OCI-LY7 (cell line): ENCODE measurements at regions not wholly inside any gene's neighbourhood (a gene's known extent, or its start where the extent isn't known, plus 50 kb on each side); places are given as distances from the start of the nearest gene placed in this dataset.
"Not testable (repeated sequence)": the region's sequence is repeated elsewhere in the genome, so short reads cannot be mapped to it uniquely, and the experiment has no call there.

ENCODE experiments used
- BruUV-seq: library from RNA; stranded (reverse); fragments of 400-500 nt; replicated peaks from 2 replicates; lab custom pipeline; 2021; lab: Mats Ljungman, UMichigan
- CTCF ChIA-PET: fragments of 300-600 bp; sonication (Branson Sonifier 250); formaldehyde crosslinking; loops from one replicate; lab custom pipeline; 2022; ENCODE audit warnings: antibody characterized with exemption; ENCODE audit not compliant: unreplicated experiment; lab: Charles Lee
- POLR2A ChIA-PET: fragments of 300-600 bp; sonication (Branson Sonifier 250); formaldehyde crosslinking; loops from one replicate; lab custom pipeline; 2022; ENCODE audit warnings: antibody characterized with exemption; lab: Charles Lee
- DNase-seq: peaks from one replicate; pipeline ENCODE4 v3.0.0-alpha.2; 2015; ENCODE audit warnings: low spot score
- H2AFZ ChIP-seq: fragments of 200-600 bp; sonication (generic), shearing (Covaris generic); 2 replicates; pipeline ENCODE4 v1.6.1; 2014; ENCODE audit warnings: mild to moderate bottlenecking, antibody characterized with exemption, low read length, moderate library complexity
- H3K27ac ChIP-seq: fragments of 200-600 bp; sonication (generic); 2 replicates; pipeline ENCODE4 v1.5.1; 2014; ENCODE audit warnings: mixed run types, low read depth, mild to moderate bottlenecking, moderate library complexity, low read length, inconsistent platforms; ENCODE audit not compliant: poor library complexity, severe bottlenecking
- H3K36me3 ChIP-seq: fragments of 200-600 bp; sonication (generic); 2 replicates; pipeline ENCODE4 v1.6.1; 2014; ENCODE audit warnings: mild to moderate bottlenecking, antibody characterized with exemption, low read length, moderate library complexity, mixed read lengths; ENCODE audit not compliant: insufficient read depth
- H3K4me1 ChIP-seq: fragments of 200-600 bp; sonication (generic); 2 replicates; pipeline ENCODE4 v1.5.1; 2014; ENCODE audit warnings: mild to moderate bottlenecking, low read length; ENCODE audit not compliant: insufficient read depth, poor library complexity, severe bottlenecking
- H3K4me2 ChIP-seq: fragments of 200-600 bp; sonication (generic); 2 replicates; pipeline ENCODE4 v1.6.1; 2014; ENCODE audit warnings: mild to moderate bottlenecking, low read length
- H3K4me3 ChIP-seq: fragments of 200-600 bp; sonication (generic); 2 replicates; pipeline ENCODE4 v1.5.1; 2014; ENCODE audit warnings: mild to moderate bottlenecking, low read depth, low read length; ENCODE audit not compliant: poor library complexity, severe bottlenecking
- H3K79me2 ChIP-seq: fragments of 200-600 bp; sonication (generic); 2 replicates; pipeline ENCODE4 v1.6.1; 2016; ENCODE audit warnings: low read depth, mild to moderate bottlenecking, low read length, moderate library complexity, mixed read lengths; ENCODE audit not compliant: insufficient read depth
- H3K9me2 ChIP-seq: fragments of 200-600 bp; sonication (generic); 2 replicates; pipeline ENCODE4 v1.6.1; 2016; ENCODE audit warnings: mild to moderate bottlenecking, low read length, mixed read lengths; ENCODE audit not compliant: insufficient read depth
- H3K9me3 ChIP-seq: fragments of 200-600 bp; sonication (generic); 2 replicates; pipeline ENCODE4 v1.6.1; 2014; ENCODE audit warnings: mild to moderate bottlenecking, mixed run types, low read length, mixed read lengths
- H4K20me1 ChIP-seq: fragments of 200-600 bp; sonication (generic); 2 replicates; pipeline ENCODE4 v1.6.1; 2014; ENCODE audit warnings: mild to moderate bottlenecking, antibody characterized with exemption, low read length, moderate library complexity, mixed read lengths; ENCODE audit not compliant: insufficient read depth
- CTCF ChIP-seq: fragments of 200-600 bp; sonication (generic); conservative IDR thresholded peaks from 2 replicates; pipeline ENCODE4 v1.5.1; 2014; ENCODE audit warnings: mild to moderate bottlenecking, antibody characterized with exemption, low read length, moderate library complexity, mixed read lengths
- EZH2phosphoT487 ChIP-seq: fragments of 200-600 bp; sonication (generic); IDR thresholded peaks from 2 replicates; pipeline ENCODE4 v1.6.1; 2018; ENCODE audit warnings: low read depth, borderline replicate concordance, mild to moderate bottlenecking, mixed run types, antibody characterized with exemption, low read length, moderate library complexity, mixed read lengths
- intact Hi-C: fragments of 100-400 bp; cut with micrococcal nuclease; formaldehyde crosslinking; loops from one replicate; pipeline ENCODE4 v1.10.0; 2022; ENCODE audit not compliant: unreplicated experiment

- H3K9me2 ChIP-seq: no peaks in the 10 kb centered on the region
- no peaks in the 10 kb centered on the region for H3K36me3 ChIP-seq
- ChIA-PET CTCF (no interaction called here), POLR2A (no interaction called here)
- intact Hi-C loops: no loop called here
- DNase-seq: no peak
- no peak overlapping the region for H2AFZ ChIP-seq
- no peaks in the 10 kb centered on the region for H3K79me2 ChIP-seq
- no peak overlapping the region for H3K4me3 ChIP-seq
- no peak overlapping the region for H3K4me2 ChIP-seq
- TF ChIP-seq CTCF (no peak), EZH2phosphoT487 (no peak)
- H3K27ac ChIP-seq: no peak overlapping the region
- H3K9me3 ChIP-seq: no peaks in the 10 kb centered on the region
- H3K4me1 ChIP-seq: no peaks in the 10 kb centered on the region
- no TSS peak for BruUV-seq
- no peaks in the 10 kb centered on the region for H4K20me1 ChIP-seq
Observed at GRCh38 chr2:184322615-184323014, 275.7 kb upstream of the ZNF804A start.

DNA sequence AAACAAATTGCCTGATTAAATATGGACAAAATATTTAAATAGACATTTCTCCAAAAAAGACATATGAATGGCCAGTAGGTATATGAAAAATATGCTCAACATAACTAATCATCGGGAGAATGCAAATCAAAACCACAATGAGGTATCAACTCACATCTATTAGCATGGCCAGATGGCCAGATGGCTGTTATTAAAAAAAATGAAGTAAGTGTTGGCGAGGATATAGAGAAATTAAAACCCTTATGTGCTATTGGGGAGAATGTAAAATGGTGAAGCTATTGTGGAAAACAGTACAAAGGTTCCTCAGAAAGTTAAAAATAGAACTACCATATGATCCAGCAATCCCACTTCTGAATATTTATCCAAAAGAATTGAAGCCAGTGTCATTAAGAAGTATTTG, 272.3 kb upstream of the ZNF804A start:
- no TSS peak for BruUV-seq
- ChIA-PET POLR2A (no interaction called here), CTCF (no interaction called here)
- no peak overlapping the region for H3K4me3 ChIP-seq
- no peaks in the 10 kb centered on the region for H3K79me2 ChIP-seq
- no peaks in the 10 kb centered on the region for H4K20me1 ChIP-seq
- H2AFZ ChIP-seq: no peak overlapping the region
- H3K9me3 ChIP-seq: no peaks in the 10 kb centered on the region
- no peak overlapping the region for H3K4me2 ChIP-seq
- no peak for DNase-seq
- TF ChIP-seq CTCF: no peak
- no peak for TF ChIP-seq EZH2phosphoT487
- no peaks in the 10 kb centered on the region for H3K9me2 ChIP-seq
- intact Hi-C loops: no loop called here
- H3K36me3 ChIP-seq: no peaks in the 10 kb centered on the region
- H3K27ac ChIP-seq: no peak overlapping the region
- H3K4me1 ChIP-seq: no peaks in the 10 kb centered on the region

GRCh38 chr2:184327805-184328204, 270.5 kb upstream of the ZNF804A start:
- H4K20me1 ChIP-seq, H3K9me3 ChIP-seq, H3K36me3 ChIP-seq, H3K27ac ChIP-seq, H3K9me2 ChIP-seq, DNase-seq, CTCF ChIA-PET, H3K4me2 ChIP-seq, H3K4me3 ChIP-seq, BruUV-seq, H3K79me2 ChIP-seq, H2AFZ ChIP-seq, intact Hi-C loops, POLR2A ChIA-PET, H3K4me1 ChIP-seq: not testable (repeated sequence)

- H3K4me3 ChIP-seq, H3K4me2 ChIP-seq, BruUV-seq, DNase-seq, H4K20me1 ChIP-seq, H3K9me3 ChIP-seq, CTCF ChIA-PET, H3K79me2 ChIP-seq, H3K27ac ChIP-seq, H3K36me3 ChIP-seq, POLR2A ChIA-PET, H2AFZ ChIP-seq, H3K4me1 ChIP-seq, intact Hi-C loops, H3K9me2 ChIP-seq: not testable (repeated sequence)
Observed at GRCh38 chr2:184330561-184330960, 267.8 kb upstream of the ZNF804A start.
